ENCODE measurements at regions not wholly inside any gene's neighbourhood (a gene's known extent, or its start where the extent isn't known, plus 50 kb on each side); places are given as distances from the start of the nearest gene placed in this dataset.

DNA sequence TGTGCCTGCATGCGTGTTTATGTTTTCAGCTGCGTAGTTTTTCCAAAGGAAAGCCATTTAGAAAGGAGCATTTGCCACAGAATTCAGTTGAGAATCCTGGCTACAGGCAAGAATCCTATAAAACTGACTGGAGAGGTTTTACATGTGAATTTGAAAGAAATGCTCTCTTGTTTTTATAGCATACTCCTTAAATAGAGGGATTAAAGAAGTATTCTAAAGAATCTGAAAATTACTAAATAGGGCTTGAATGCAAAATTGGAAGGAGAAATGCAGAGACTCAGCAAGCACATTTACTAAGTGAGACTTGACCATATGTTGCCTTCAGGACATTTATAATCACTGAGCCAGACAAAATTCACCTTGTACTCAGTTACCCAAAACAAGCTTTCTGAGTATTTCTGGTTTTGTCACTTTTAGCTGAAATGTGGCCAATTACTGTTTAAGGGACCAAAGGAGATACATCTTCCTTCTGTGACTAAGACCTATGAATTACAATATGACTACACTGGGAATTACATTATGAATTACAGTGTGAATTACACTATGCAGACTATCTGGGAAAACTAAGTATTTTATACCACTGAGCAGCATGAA is 107.4 kb upstream of the ASCC3 start:
- H3K4me3 ChIP-seq (ENCODE audit: low read depth, low read length) = no peak overlapping the region
- TF ChIP-seq, protein P1, sequence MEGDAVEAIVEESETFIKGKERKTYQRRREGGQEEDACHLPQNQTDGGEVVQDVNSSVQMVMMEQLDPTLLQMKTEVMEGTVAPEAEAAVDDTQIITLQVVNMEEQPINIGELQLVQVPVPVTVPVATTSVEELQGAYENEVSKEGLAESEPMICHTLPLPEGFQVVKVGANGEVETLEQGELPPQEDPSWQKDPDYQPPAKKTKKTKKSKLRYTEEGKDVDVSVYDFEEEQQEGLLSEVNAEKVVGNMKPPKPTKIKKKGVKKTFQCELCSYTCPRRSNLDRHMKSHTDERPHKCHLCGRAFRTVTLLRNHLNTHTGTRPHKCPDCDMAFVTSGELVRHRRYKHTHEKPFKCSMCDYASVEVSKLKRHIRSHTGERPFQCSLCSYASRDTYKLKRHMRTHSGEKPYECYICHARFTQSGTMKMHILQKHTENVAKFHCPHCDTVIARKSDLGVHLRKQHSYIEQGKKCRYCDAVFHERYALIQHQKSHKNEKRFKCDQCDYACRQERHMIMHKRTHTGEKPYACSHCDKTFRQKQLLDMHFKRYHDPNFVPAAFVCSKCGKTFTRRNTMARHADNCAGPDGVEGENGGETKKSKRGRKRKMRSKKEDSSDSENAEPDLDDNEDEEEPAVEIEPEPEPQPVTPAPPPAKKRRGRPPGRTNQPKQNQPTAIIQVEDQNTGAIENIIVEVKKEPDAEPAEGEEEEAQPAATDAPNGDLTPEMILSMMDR (IDR thresholded peaks at IDR 0.05; ENCODE audit: insufficient read depth, low read depth, low read length) = no peak
- no peak for DNase-seq (ENCODE audit: low read depth)

DNA sequence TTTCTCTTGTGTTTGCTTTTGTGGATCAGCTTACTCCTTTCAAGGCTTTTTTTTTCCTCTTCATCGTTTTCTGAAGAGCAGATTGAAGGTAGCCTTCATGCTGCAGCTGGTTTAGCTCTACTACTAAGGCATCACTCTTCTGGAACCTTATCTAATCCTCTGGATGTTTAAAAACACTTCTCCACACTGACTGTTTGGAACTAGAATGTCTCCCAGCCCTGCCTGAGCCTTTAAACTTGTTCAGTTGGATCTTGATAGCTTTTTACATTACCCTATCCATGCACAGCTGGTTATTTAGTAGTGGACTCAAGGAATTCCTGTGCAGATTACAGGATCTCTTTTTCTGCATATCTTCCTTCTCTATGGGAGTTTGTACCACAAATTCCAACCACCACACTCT is 108.9 kb upstream of the ASCC3 start:
- no peak overlapping the region for H3K4me3 ChIP-seq (ENCODE audit: low read depth, low read length)
- TF ChIP-seq, protein P1 (IDR thresholded peaks at IDR 0.05; ENCODE audit: insufficient read depth, low read depth, low read length) = no peak
- DNase-seq (ENCODE audit: low read depth) = peak; percentile 21

DNA sequence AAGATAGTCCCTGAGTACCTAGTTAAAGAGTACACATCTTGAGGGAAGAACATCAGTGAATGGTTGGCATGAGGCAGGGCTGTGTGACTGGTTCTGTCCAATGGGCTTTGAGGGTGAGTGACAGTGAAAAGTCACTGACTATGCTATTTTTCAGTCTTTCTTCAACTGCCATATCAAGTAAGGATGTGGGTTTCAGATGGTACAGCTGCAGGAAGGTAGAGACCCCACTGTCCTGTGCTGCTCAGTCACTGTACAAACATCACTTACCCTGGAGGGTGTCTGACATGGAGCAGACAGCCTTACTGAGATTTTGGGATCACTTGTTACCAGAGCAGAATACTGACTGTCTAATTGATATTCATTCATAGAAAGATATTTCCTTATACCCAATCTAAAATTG is 115.3 kb upstream of the ASCC3 start:
- no peak for DNase-seq (ENCODE audit: low read depth)
- H3K4me3 ChIP-seq (ENCODE audit: low read depth, low read length) = no peak overlapping the region
- TF ChIP-seq, protein P1 (IDR thresholded peaks at IDR 0.05; ENCODE audit: insufficient read depth, low read depth, low read length) = no peak

DNA sequence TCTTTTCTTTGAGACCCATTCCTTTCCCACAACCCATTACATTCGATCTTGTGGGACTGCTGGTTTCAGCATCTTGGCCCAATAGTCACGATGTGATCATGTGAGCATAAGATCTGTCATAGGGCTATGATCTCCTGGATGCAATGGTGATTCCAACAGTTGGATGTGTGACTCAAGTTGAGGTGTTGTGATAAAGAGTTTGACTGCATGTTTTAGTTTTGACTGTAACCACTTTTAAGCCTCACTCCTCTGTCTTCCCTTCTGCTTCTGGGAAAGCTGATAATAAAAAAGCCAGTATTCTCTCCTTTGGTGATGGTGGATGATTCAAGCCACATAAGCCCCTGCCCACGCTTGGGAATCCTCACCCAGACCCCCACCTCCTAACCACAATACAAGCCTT is 117.0 kb upstream of the ASCC3 start:
- no peak overlapping the region for H3K4me3 ChIP-seq (ENCODE audit: low read depth, low read length)
- DNase-seq (ENCODE audit: low read depth) = peak; percentile 37
- TF ChIP-seq, protein P1 (IDR thresholded peaks at IDR 0.05; ENCODE audit: insufficient read depth, low read depth, low read length) = no peak

DNA sequence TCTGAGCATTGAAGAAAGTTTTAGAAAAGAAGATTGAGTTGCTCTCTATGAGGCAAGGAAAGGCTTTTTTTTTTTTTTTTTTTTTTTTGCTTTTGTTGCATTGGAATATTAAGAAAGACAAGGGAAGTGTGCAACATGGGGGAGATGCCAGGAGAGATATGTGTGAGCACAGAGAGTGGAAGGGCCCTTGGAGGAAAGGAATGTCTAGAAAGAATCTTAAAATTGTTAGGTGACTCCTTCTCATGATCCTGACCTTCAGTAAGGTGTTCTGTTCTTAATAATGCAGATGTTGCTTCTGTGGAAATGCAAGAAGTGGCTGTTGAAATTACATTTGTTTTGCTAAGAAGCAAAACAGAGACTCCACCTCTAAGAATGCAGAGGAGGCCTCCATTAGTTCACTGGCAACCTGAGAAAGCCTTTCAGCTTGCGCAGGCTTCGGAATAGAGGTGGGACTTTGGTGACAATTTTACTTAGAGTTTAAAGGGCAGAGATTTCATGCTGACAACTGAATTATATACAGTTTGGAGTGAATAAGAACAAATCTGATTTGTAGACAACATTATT is 118.0 kb upstream of the ASCC3 start:
- TF ChIP-seq, protein P1 (IDR thresholded peaks at IDR 0.05; ENCODE audit: insufficient read depth, low read depth, low read length) = no peak
- H3K4me3 ChIP-seq (ENCODE audit: low read depth, low read length) = no peak overlapping the region
- DNase-seq (ENCODE audit: low read depth) = peak; percentile 8

DNA sequence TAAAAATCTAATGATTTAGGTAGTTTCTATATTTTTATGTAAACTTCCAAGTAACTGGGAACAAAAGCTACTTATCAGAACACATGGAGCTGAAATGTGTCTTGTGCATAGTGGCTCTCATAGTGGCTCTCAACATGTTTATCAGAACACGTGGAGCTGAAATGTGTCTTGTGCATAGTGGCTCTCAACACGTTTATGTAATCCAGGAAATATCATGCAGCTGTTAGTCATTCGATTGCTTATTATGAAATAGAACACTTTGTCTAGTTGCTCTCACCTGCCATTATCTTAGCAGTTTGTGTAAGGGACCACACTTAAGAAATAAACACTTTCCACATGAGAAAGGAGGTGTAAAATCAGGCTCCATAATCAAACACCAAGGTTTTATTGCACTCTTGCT is 119.2 kb upstream of the ASCC3 start:
- TF ChIP-seq, protein P1 (IDR thresholded peaks at IDR 0.05; ENCODE audit: insufficient read depth, low read depth, low read length) = no peak
- no peak overlapping the region for H3K4me3 ChIP-seq (ENCODE audit: low read depth, low read length)
- peak; percentile 26 for DNase-seq (ENCODE audit: low read depth)

DNA sequence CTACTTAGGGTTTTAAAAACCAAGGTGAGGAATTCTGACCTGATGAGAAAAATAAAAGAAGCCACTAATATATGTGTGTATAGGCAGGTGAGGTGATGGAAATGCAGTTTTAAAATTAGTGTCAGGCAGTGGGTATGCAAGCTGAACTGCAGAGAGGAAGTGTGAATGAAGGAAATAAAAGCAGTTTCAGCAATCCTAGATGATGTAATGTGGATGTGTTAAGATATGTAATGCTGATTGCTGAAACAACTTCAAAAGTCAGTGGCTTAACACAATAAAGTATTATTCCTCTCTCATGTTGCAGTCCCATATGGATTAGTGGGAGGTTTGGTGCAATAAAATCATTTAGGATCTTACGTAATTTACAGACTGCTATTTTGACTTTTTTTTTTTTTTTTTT is 119.9 kb upstream of the ASCC3 start:
- peak; percentile 43 for DNase-seq (ENCODE audit: low read depth)
- TF ChIP-seq, protein P1 (IDR thresholded peaks at IDR 0.05; ENCODE audit: insufficient read depth, low read depth, low read length) = no peak
- H3K4me3 ChIP-seq (ENCODE audit: low read depth, low read length) = no peak overlapping the region

All from fibroblast of villous mesenchyme (primary cell).